Cardiac fibroblast (primary cell): ENCODE measurements at regions not wholly inside any gene's neighbourhood (a gene's known extent, or its start where the extent isn't known, plus 50 kb on each side); places are given as distances from the start of the nearest gene placed in this dataset.
A peak's percentile ranks its signal among the peaks of the same experiment; 100 is the strongest.
"Not testable (repeated sequence)": the region's sequence is repeated elsewhere in the genome, so short reads cannot be mapped to it uniquely, and the experiment has no call there.

Experiments
- DNase-seq, 2 donors: peaks; one replicate each; pipeline versions ENCODE4 v3.0.0 to v3.0.0-alpha.2; 2010; ENCODE audit warnings: low read depth in 2 of 2
- H3K4me3 ChIP-seq, 2 donors: replicated peaks in 1 of 2; 1 replicate in 1 of 2; 2 replicates in 1 of 2; pipeline ENCODE4 v1.5.1; 2011; ENCODE audit warnings: low read depth in 2 of 2, low read length in 2 of 2, mild to moderate bottlenecking in 2 of 2, moderate library complexity in 1 of 2
- CTCF ChIP-seq: IDR thresholded peaks from one replicate; pipeline ENCODE4 v1.5.1; 2011; ENCODE audit warnings: low read depth, mild to moderate bottlenecking, low read length, inconsistent platforms

- peak overlapping the region; percentile 35 to 44 for H3K4me3 ChIP-seq
- no peak for TF ChIP-seq CTCF
- peak; percentile 57 to 65 for DNase-seq
These were observed 69.5 kb downstream of the KLF15 start for GRCh38 chr3:126287536-126288241.

- TF ChIP-seq CTCF, result no peak
- H3K4me3 ChIP-seq, result peak overlapping the region; percentile 35 to 44
- DNase-seq, result no peak
These were observed 70.1 kb downstream of the KLF15 start for GRCh38 chr3:126287171-126287535.

GRCh38 chr3:126285369-126285768, 71.8 kb downstream of the KLF15 start:
- DNase-seq, result no peak
- no peak for TF ChIP-seq CTCF
- H3K4me3 ChIP-seq, result no peak overlapping the region

GRCh38 chr3:126284258-126284904, 72.8 kb downstream of the KLF15 start:
- peak in 1 of 2 donors; percentile 78 for DNase-seq
- TF ChIP-seq CTCF, result no peak

GRCh38 chr3:126283651-126284050, 73.6 kb downstream of the KLF15 start:
- DNase-seq, H3K4me3 ChIP-seq: not testable (repeated sequence)

More at GRCh38 chr3:126284258-126284904, 72.8 kb downstream of the KLF15 start:
- no peak overlapping the region for H3K4me3 ChIP-seq

GRCh38 chr3:126279853-126280252, 77.4 kb downstream of the KLF15 start:
- H3K4me3 ChIP-seq, result no peak overlapping the region
- DNase-seq, result no peak
- no peak for TF ChIP-seq CTCF

GRCh38 chr3:126277629-126278378, 79.4 kb downstream of the KLF15 start:
- peak in 1 of 2 donors; percentile 59 for DNase-seq
- TF ChIP-seq CTCF, result no peak
- H3K4me3 ChIP-seq, result no peak overlapping the region
